ENCODE measurements at regions not wholly inside any gene's neighbourhood (a gene's known extent, or its start where the extent isn't known, plus 50 kb on each side); places are given as distances from the start of the nearest gene placed in this dataset.

GRCh38 chr14:58887931-58888330, 250.2 kb downstream of the DACT1 start:
- peak; percentile 30 for DNase-seq (ENCODE audit: low read depth)

- DNase-seq (ENCODE audit: low read depth), result peak; percentile 96
Observed at GRCh38 chr14:58898655-58899316, 261.0 kb downstream of the DACT1 start.

- DNase-seq (ENCODE audit: low read depth), result peak; percentile 82
Observed at GRCh38 chr14:58899317-58899713, 261.6 kb downstream of the DACT1 start.

- no peak for DNase-seq (ENCODE audit: low read depth)
Observed at GRCh38 chr14:58901826-58902225, 264.1 kb downstream of the DACT1 start.

- peak; percentile 82 for DNase-seq (ENCODE audit: low read depth)
Observed at GRCh38 chr14:58904776-58905175, 267.0 kb downstream of the DACT1 start.

- DNase-seq (ENCODE audit: low read depth), result peak; percentile 75
Observed at GRCh38 chr14:58907803-58908202, 270.0 kb downstream of the DACT1 start.

- DNase-seq (ENCODE audit: low read depth), result no peak
Observed at GRCh38 chr14:58912287-58912686, 274.5 kb downstream of the DACT1 start.

GRCh38 chr14:58912799-58913432, 275.2 kb downstream of the DACT1 start:
- DNase-seq (ENCODE audit: low read depth), result no peak

- no peak for DNase-seq (ENCODE audit: low read depth)
Observed at GRCh38 chr14:58914279-58914855, 274.1 kb upstream of the DAAM1 start.

GRCh38 chr14:58915646-58916045, 272.8 kb upstream of the DAAM1 start:
- no peak for DNase-seq (ENCODE audit: low read depth)

- DNase-seq (ENCODE audit: low read depth), result peak; percentile 73
Observed at GRCh38 chr14:58918066-58918738, 270.3 kb upstream of the DAAM1 start.

GRCh38 chr14:58919217-58919616, 269.2 kb upstream of the DAAM1 start:
- peak; percentile 26 for DNase-seq (ENCODE audit: low read depth)

- DNase-seq (ENCODE audit: low read depth), result no peak
Observed at GRCh38 chr14:58920230-58920629, 268.2 kb upstream of the DAAM1 start.

GRCh38 chr14:58922201-58922940, 266.1 kb upstream of the DAAM1 start:
- DNase-seq (ENCODE audit: low read depth), result peak; percentile 66

- no peak for DNase-seq (ENCODE audit: low read depth)
Observed at GRCh38 chr14:58923751-58924405, 264.6 kb upstream of the DAAM1 start.

- peak; percentile 68 for DNase-seq (ENCODE audit: low read depth)
Observed at GRCh38 chr14:58941629-58942028, 246.8 kb upstream of the DAAM1 start.

GRCh38 chr14:58942516-58942915, 246.0 kb upstream of the DAAM1 start:
- peak; percentile 48 for DNase-seq (ENCODE audit: low read depth)

- no peak for DNase-seq (ENCODE audit: low read depth)
Observed at GRCh38 chr14:58944343-58944967, 244.0 kb upstream of the DAAM1 start.

- DNase-seq (ENCODE audit: low read depth), result peak; percentile 13
Observed at GRCh38 chr14:58944968-58945356, 243.5 kb upstream of the DAAM1 start.

GRCh38 chr14:58946431-58946830, 242.0 kb upstream of the DAAM1 start:
- no peak for DNase-seq (ENCODE audit: low read depth)

GRCh38 chr14:58947156-58947555, 241.3 kb upstream of the DAAM1 start:
- DNase-seq (ENCODE audit: low read depth), result no peak

All from M059J (cell line).